Pancreas (tissue), 10 donors: ENCODE measurements at regions not wholly inside any gene's neighbourhood (a gene's known extent, or its start where the extent isn't known, plus 50 kb on each side); places are given as distances from the start of the nearest gene placed in this dataset.

Experiments
- ATAC-seq, 4 donors: fragments of 200-7000 bp; cut with Tn5 transposase; one replicate each; pipeline versions ENCODE4 v1.8.0 to v1.9.1; 2020; ENCODE audit warnings: mild to moderate bottlenecking in 4 of 4, moderate library complexity in 4 of 4
- DNase-seq, 6 donors: peaks; one replicate each; pipeline ENCODE4 v3.0.0-alpha.2; 2020
- FAIRE-seq: peaks from 2 replicates; lab custom pipeline; 2012; peaks lifted over from hg19 to GRCh38; lab: Jason Lieb, UNC
- H3K27ac ChIP-seq, 4 donors: fragments of 200-600 bp; sonication (generic); 1 replicate in 3 of 4; 2 replicates in 1 of 4; pipeline versions ENCODE4 v1.5.0 to v1.8.0; 2020
- H3K27me3 ChIP-seq, 4 donors: fragments of 200-600 bp; one replicate each; pipeline ENCODE4 v1.8.0; 2021
- H3K36me3 ChIP-seq, 3 donors: fragments of 200-600 bp; sonication (generic) in 1 of 3; one replicate each; pipeline versions ENCODE4 v1.5.0 to v1.8.0; 2020 to 2021
- H3K4me1 ChIP-seq, 3 donors: fragments of 200-600 bp; one replicate each; pipeline ENCODE4 v1.8.0; 2021
- H3K4me3 ChIP-seq, 4 donors: fragments of 200-600 bp; sonication (generic) in 2 of 4; one replicate each; pipeline versions ENCODE4 v1.5.0 to v1.8.0; 2020 to 2021
- H3K9me3 ChIP-seq, 4 donors: fragments of 200-600 bp; one replicate each; pipeline ENCODE4 v1.8.0; 2021
- CTCF ChIP-seq, 4 donors: fragments of 200-600 bp; sonication (generic) in 3 of 4; IDR thresholded peaks; one replicate each; pipeline versions ENCODE4 v1.5.0 to v1.8.0; 2021; ENCODE audit warnings: antibody characterized with exemption in 4 of 4
- WGBS, 2 donors: extraction: QIAGEN DNeasy Blood & Tissue Kit; methylation state at CpG; one replicate each; pipeline ENCODE4 v1.1.7; 2013; 5-methylcytosine and 5-hydroxymethylcytosine counted together
- intact Hi-C, 3 donors: fragments of 100-400 bp; cut with DNase I; formaldehyde crosslinking; loops; one replicate each; pipeline versions ENCODE4 v1.11.1 to v1.14.2; 2022
- donor health status: healthy with polysubstance abuse.
- donor health status: DM: no; HTN: no; CAD: no; lungs with moderate emphysema.
- donor health status: DM: no; HTN: no; CAD: no.
- donor health status: control.
- donor health status: control.
- donor health status: Bipolar disorder and iron deficiency.
- donor health status: DM: yes; HTN: yes; CAD: no.
- donor health status: DM: no; HTN: no; CAD: no.
- donor health status: DM: no; HTN: no; CAD: no.
- donor health status: DM: yes; HTN: yes; CAD: no.

GRCh38 chr6:137933696-137934095 lies 66.6 kb downstream of the TNFAIP3 start:
- ATAC-seq (peak; percentile 88 to 97 (median 94)), DNase-seq (peak in 4 of 6 donors; percentile 21 to 78 (median 30)), FAIRE-seq (no peak)
- H3K9me3 ChIP-seq: peaks cover 0 to 5% (median 0%) of the 10 kb centered on the region in 4 donors
- no peak overlapping the region for H3K4me3 ChIP-seq
- peaks cover 0 to 9% (median 7%) of the 10 kb centered on the region in 3 donors for H3K4me1 ChIP-seq
- WGBS, 2 donors: 35% methylated on average over 3 of the region's 3 CpGs
- no peak for TF ChIP-seq CTCF (IDR thresholded peaks at IDR 0.05)
- H3K36me3 ChIP-seq: no peaks in the 10 kb centered on the region
- H3K27ac ChIP-seq: peak overlapping the region in 1 of 4 donors; percentile 65
- H3K27me3 ChIP-seq: no peaks in the 10 kb centered on the region
- intact Hi-C loops: no loop called here

GRCh38 chr6:137936798-137937197 lies 69.7 kb downstream of the TNFAIP3 start:
- no peak overlapping the region for H3K27ac ChIP-seq
- intact Hi-C loops: no loop called here
- FAIRE-seq: no peak
- H3K4me1 ChIP-seq: peaks cover 0 to 9% (median 7%) of the 10 kb centered on the region in 3 donors
- no peaks in the 10 kb centered on the region for H3K27me3 ChIP-seq
- peaks cover 0 to 5% (median 0%) of the 10 kb centered on the region in 4 donors for H3K9me3 ChIP-seq
- no peaks in the 10 kb centered on the region for H3K36me3 ChIP-seq
- no peak for DNase-seq
- no peak overlapping the region for H3K4me3 ChIP-seq
- TF ChIP-seq CTCF (IDR thresholded peaks at IDR 0.05): no peak
- no peak for ATAC-seq

GRCh38 chr6:137937834-137938233 lies 70.8 kb downstream of the TNFAIP3 start:
- DNase-seq: no peak
- no peak for TF ChIP-seq CTCF (IDR thresholded peaks at IDR 0.05)
- Histone ChIP-seq H3K9me3 (peaks cover 0 to 5% (median 0%) of the 10 kb centered on the region in 4 donors), H3K4me3 (no peak overlapping the region), H3K4me1 (peaks cover 0 to 9% (median 7%) of the 10 kb centered on the region in 3 donors), H3K27ac (no peak overlapping the region), H3K36me3 (no peaks in the 10 kb centered on the region), H3K27me3 (no peaks in the 10 kb centered on the region)
- ATAC-seq: no peak
- no peak for FAIRE-seq
- intact Hi-C loops: no loop called here

GRCh38 chr6:137938770-137939379 lies 71.8 kb downstream of the TNFAIP3 start:
- Histone ChIP-seq H3K36me3 (no peaks in the 10 kb centered on the region), H3K4me1 (peaks cover 0 to 8% (median 0%) of the 10 kb centered on the region in 3 donors), H3K9me3 (peaks cover 0 to 5% (median 0%) of the 10 kb centered on the region in 4 donors), H3K27ac (no peak overlapping the region), H3K4me3 (no peak overlapping the region), H3K27me3 (no peaks in the 10 kb centered on the region)
- intact Hi-C loops: no loop called here
- DNase-seq (no peak), FAIRE-seq (no peak), ATAC-seq (no peak)
- 73 to 94% methylated on average over 1 of the region's 1 CpG for WGBS, 2 donors
- no peak for TF ChIP-seq CTCF (IDR thresholded peaks at IDR 0.05)

- no peak for TF ChIP-seq CTCF (IDR thresholded peaks at IDR 0.05)
- FAIRE-seq: no peak
- Histone ChIP-seq H3K27ac (no peak overlapping the region), H3K4me3 (no peak overlapping the region), H3K27me3 (no peaks in the 10 kb centered on the region), H3K36me3 (no peaks in the 10 kb centered on the region), H3K9me3 (peaks cover 0 to 5% (median 0%) of the 10 kb centered on the region in 4 donors), H3K4me1 (no peaks in the 10 kb centered on the region)
- DNase-seq: no peak
- 40 to 72% methylated on average over 2 of the region's 2 CpGs for WGBS, 2 donors
- intact Hi-C loops: loop anchor here in 1 of 3 donors (10.0 kb wide), 1 partner anchor 77 kb away; the partner anchor contains the start of gene TNFAIP3
- no peak for ATAC-seq
Measured at GRCh38 chr6:137941995-137942394, 74.9 kb downstream of the TNFAIP3 start.
